ENCODE measurements at regions not wholly inside any gene's neighbourhood (a gene's known extent, or its start where the extent isn't known, plus 50 kb on each side); places are given as distances from the start of the nearest gene placed in this dataset.

- WGBS = 50% methylated on average over 6 of the region's 6 CpGs
- intact Hi-C loops (cut with DNase I) = loop anchor here (2.0 kb wide), 1 partner anchor 252 kb away; no protein-coding TSS in a partner anchor
Measured at GRCh38 chr10:114877301-114877644, 55.7 kb downstream of the FHIP2A start.

DNA sequence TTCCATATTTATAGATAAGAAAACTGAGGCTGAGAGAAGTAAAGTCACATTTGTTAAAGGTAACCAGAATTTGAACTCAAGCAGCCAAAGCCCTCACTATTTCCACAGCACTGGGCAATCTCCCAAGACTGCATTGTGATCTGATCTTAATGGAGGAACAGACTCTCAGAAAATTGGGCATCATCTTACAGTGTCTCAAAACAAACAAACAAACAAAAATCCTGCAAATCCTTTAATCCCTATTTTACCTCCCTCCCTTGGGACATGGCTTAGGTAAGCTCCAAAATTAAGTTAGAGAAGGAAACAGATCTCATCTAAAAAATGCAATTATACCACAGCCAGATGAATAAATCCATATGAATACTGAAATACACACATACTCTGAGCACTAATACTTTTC lies 57.5 kb downstream of the FHIP2A start:
- TF ChIP-seq POLR2A (IDR thresholded peaks at IDR 0.05) = no peak
- TF ChIP-seq POLR2AphosphoS5 (IDR thresholded peaks at IDR 0.05) = no peak
- TF ChIP-seq, protein P1, sequence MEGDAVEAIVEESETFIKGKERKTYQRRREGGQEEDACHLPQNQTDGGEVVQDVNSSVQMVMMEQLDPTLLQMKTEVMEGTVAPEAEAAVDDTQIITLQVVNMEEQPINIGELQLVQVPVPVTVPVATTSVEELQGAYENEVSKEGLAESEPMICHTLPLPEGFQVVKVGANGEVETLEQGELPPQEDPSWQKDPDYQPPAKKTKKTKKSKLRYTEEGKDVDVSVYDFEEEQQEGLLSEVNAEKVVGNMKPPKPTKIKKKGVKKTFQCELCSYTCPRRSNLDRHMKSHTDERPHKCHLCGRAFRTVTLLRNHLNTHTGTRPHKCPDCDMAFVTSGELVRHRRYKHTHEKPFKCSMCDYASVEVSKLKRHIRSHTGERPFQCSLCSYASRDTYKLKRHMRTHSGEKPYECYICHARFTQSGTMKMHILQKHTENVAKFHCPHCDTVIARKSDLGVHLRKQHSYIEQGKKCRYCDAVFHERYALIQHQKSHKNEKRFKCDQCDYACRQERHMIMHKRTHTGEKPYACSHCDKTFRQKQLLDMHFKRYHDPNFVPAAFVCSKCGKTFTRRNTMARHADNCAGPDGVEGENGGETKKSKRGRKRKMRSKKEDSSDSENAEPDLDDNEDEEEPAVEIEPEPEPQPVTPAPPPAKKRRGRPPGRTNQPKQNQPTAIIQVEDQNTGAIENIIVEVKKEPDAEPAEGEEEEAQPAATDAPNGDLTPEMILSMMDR (IDR thresholded peaks at IDR 0.05) = no peak
- Histone ChIP-seq H3K27me3 (replicated peaks; ENCODE audit: insufficient read depth) (no peaks in the 10 kb centered on the region), H3K27ac (no peak overlapping the region), H3K36me3 (no peaks in the 10 kb centered on the region), H3K4me1 (replicated peaks) (no peaks in the 10 kb centered on the region), H3K4me3 (no peak overlapping the region), H3K9me3 (no peaks in the 10 kb centered on the region)
- no peak for DNase-seq (ENCODE audit: low spot score)
- intact Hi-C loops (cut with DNase I) = no loop called here

More at GRCh38 chr10:114877301-114877644, 55.7 kb downstream of the FHIP2A start:
- DNase-seq (ENCODE audit: low spot score) = no peak
- H3K4me1 ChIP-seq (replicated peaks) = no peaks in the 10 kb centered on the region
- no peak overlapping the region for H3K27ac ChIP-seq
- H3K27me3 ChIP-seq (replicated peaks; ENCODE audit: insufficient read depth) = no peaks in the 10 kb centered on the region
- H3K36me3 ChIP-seq = no peaks in the 10 kb centered on the region
- H3K4me3 ChIP-seq = no peak overlapping the region
- no peaks in the 10 kb centered on the region for H3K9me3 ChIP-seq
- TF ChIP-seq POLR2AphosphoS5 (IDR thresholded peaks at IDR 0.05) (no peak), POLR2A (IDR thresholded peaks at IDR 0.05) (no peak)
- TF ChIP-seq, protein P1 (IDR thresholded peaks at IDR 0.05) = no peak

GRCh38 chr10:114879541-114880158 lies 58.1 kb downstream of the FHIP2A start:
- DNase-seq (ENCODE audit: low spot score) = no peak
- 52% methylated on average over 13 of the region's 13 CpGs for WGBS
- intact Hi-C loops (cut with DNase I) = no loop called here

DNA sequence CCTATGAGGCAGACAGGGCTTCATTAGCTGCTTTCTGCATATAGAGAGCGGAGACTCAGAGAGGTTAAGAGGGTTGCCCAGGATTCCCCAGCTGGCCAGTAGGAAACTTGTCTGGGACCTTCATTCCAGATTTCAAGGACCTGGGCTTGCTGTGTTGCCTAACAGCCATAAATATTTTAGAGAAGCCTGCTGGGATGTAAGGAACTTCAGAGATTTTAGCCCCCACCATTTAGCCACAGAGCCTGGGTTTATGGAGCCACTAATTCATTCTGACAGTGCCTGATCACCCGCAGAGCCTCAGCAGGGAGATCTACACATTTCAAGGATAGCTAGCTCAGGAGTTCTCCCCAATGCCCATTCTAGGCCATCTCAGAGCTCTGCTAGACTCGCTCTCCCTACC lies 56.6 kb upstream of the TRUB1 start:
- WGBS = 79% methylated on average over 3 of the region's 3 CpGs
- peak overlapping the region in 1 of 2 donors; percentile 19 for H3K27ac ChIP-seq
- H3K27me3 ChIP-seq (replicated peaks; ENCODE audit: insufficient read depth) = peaks cover 2% of the 10 kb centered on the region
- no peaks in the 10 kb centered on the region for H3K9me3 ChIP-seq
- no peak overlapping the region for H3K4me3 ChIP-seq
- intact Hi-C loops (cut with DNase I) = no loop called here
- DNase-seq (ENCODE audit: low spot score) = no peak
- H3K4me1 ChIP-seq (replicated peaks) = no peaks in the 10 kb centered on the region
- H3K36me3 ChIP-seq = no peaks in the 10 kb centered on the region
- TF ChIP-seq, protein P1 (IDR thresholded peaks at IDR 0.05) = no peak
- TF ChIP-seq POLR2AphosphoS5 (IDR thresholded peaks at IDR 0.05) (no peak), POLR2A (IDR thresholded peaks at IDR 0.05) (no peak)

More at GRCh38 chr10:114879541-114880158, 58.1 kb downstream of the FHIP2A start:
- Histone ChIP-seq H3K27me3 (replicated peaks; ENCODE audit: insufficient read depth) (no peaks in the 10 kb centered on the region), H3K9me3 (no peaks in the 10 kb centered on the region), H3K27ac (no peak overlapping the region), H3K36me3 (no peaks in the 10 kb centered on the region), H3K4me1 (replicated peaks) (no peaks in the 10 kb centered on the region), H3K4me3 (no peak overlapping the region)
- TF ChIP-seq, protein P1 (IDR thresholded peaks at IDR 0.05) = peak in 1 of 4 experiments; percentile 16
- no peak for TF ChIP-seq POLR2AphosphoS5 (IDR thresholded peaks at IDR 0.05)

DNA sequence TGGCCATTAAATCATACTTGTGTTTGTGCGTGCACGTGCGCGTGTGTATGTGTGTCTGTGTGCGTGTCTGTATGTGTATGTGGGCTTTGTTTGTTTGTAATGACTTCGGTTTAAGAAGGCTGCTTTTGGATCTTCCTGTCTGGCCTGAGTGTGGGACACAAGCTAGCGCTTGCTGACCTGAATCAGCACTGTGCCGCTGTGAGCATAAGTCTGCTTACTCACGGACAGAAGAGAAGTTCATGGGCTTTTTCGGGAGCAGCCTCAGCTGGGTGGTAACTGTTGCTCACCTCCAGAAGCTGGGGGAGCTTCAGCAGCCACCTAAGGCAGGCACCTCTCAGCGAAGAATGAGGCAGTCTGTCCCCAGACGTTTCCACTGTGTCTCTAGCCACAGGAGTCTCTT lies 56.1 kb upstream of the TRUB1 start:
- Histone ChIP-seq H3K4me1 (replicated peaks) (no peaks in the 10 kb centered on the region), H3K36me3 (no peaks in the 10 kb centered on the region), H3K4me3 (no peak overlapping the region), H3K27me3 (replicated peaks; ENCODE audit: insufficient read depth) (peaks cover 2% of the 10 kb centered on the region), H3K27ac (no peak overlapping the region), H3K9me3 (no peaks in the 10 kb centered on the region)
- no peak for DNase-seq (ENCODE audit: low spot score)
- intact Hi-C loops (cut with DNase I) = no loop called here
- WGBS = 62% methylated on average over 12 of the region's 12 CpGs
- no peak for TF ChIP-seq POLR2A (IDR thresholded peaks at IDR 0.05)

All from prostate gland (tissue), 2 donors.